ENCODE measurements at regions not wholly inside any gene's neighbourhood (a gene's known extent, or its start where the extent isn't known, plus 50 kb on each side); places are given as distances from the start of the nearest gene placed in this dataset.
"Not testable (repeated sequence)": the region's sequence is repeated elsewhere in the genome, so short reads cannot be mapped to it uniquely, and the experiment has no call there.

GRCh38 chr20:30484009-30484748, 773.3 kb upstream of the DEFB115 start:
- no peak for DNase-seq (ENCODE audit: low read depth)

GRCh38 chr20:30484749-30485070, 772.8 kb upstream of the DEFB115 start:
- no peak for DNase-seq (ENCODE audit: low read depth)

- no peak for DNase-seq (ENCODE audit: low read depth)
These were observed 771.9 kb upstream of the DEFB115 start for GRCh38 chr20:30485331-30486102.

DNA sequence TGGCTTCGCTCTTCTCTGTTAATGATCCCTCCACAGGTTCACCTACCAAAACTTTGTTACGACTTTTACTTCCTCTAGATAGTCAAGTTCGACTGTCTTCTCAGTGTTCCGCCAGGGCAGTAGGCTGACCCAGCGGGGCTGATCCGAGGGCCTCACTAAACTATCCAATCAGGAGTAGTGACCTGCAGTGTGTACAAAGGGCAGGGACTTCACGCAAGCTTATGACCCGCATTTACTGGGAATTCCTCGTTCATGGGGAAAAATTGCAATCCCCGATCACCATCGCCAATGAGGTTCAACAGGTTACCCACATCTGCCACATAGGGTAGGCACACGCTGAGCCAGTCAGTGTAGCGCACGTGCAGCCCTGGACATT, 771.4 kb upstream of the DEFB115 start:
- DNase-seq (ENCODE audit: low read depth) = no peak

DNA sequence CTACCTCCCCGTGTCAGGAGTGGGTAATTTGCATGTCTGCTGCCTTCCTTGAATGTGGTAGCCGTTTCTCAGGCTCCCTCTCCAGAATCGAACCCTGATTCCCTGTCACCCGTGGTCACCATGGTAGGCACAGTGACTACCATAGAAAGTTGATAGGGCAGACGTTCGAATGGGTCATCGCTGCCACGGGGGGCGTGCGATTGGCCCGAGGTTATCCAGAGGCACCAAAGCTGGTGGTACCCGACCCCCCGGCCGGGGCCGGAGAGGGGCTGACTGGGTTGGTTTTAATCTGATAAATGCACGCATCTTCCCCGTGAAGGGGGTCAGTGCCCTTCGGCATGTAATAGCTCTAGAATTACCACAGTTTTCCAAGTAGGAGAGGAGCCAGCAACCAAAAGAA, 770.0 kb upstream of the DEFB115 start:
- DNase-seq (ENCODE audit: low read depth) = not testable (repeated sequence)

DNA sequence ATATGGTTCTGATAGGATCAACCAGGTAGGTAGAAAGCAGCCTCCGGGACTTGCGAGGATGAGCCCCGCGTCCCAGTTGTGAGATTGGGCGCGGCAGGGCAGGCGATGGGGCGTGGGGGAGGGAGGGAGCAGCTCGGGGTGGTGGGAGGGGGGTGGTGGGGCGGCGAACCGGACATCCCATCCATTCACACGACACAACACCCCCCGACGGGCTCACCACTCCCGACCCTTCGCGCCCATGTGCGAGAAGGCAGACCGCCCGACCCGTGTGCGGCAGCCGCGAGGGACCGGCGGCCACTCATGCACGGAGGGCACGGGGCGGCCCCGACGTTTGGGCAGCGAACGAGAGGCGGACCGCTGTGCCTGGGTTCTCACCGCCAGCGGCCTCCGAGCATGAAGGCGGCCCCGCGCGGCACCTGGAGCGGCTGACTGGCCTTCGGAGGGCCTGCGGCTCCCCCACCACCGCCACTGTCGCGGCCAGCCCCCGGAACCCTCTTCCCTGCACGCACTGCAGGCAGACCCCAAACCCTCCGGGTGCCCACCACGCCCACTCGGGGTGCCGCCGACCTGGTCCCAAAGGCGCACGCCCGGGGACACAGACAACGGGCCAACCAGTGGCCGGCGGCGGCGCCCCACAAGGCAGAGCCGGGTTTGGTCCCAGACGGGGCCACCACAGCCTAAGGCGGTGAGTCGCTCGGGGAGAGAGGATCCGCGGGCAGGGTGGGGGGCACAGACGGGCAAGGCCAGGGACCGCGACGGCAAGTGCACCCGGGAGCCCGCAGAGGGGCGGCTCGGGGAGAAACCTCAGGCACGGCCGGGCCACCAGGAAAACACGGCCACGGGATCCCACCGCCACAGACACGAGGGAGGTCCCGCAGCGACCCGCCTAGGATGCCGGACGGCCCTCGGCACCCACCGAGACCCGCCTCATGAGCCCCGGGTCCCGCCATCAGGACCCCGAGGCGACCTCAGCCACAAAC, 769.2 kb upstream of the DEFB115 start:
- no peak for DNase-seq (ENCODE audit: low read depth)

DNA sequence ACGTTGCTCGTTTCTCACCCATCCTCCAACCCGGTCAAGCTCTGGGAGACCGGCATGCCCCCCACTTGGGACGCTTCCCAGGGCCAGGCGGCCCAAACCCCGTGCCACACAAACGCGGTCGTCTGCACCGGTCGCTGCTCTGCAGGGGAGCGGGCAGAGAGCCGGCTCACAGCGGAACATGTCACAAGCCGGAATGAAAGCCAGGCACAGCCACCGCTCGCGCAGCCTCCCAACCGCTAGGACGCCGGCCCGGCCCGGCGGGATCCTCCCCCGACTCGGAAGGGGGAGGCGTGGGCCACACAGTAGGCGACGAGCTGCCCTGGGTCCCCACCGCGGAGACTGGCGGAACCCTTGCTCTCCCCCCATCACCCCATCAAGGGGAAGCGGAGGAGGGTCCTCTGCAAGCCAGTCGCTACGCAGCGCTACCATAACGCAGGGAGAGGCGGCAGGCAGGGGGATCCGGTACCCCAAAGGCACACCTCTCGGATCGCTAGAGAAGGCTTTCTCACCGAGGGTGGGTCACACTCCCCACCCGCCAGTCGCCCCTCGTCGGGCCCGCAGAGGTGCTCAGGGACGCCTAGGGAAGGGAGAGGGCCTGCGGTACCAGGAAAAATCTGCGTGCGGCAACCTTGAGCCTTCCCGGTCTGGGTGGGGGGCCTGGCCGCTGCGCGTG, 768.4 kb upstream of the DEFB115 start:
- peak; percentile 12 for DNase-seq (ENCODE audit: low read depth)

GRCh38 chr20:30489614-30490003, 767.9 kb upstream of the DEFB115 start:
- DNase-seq (ENCODE audit: low read depth) = no peak

DNA sequence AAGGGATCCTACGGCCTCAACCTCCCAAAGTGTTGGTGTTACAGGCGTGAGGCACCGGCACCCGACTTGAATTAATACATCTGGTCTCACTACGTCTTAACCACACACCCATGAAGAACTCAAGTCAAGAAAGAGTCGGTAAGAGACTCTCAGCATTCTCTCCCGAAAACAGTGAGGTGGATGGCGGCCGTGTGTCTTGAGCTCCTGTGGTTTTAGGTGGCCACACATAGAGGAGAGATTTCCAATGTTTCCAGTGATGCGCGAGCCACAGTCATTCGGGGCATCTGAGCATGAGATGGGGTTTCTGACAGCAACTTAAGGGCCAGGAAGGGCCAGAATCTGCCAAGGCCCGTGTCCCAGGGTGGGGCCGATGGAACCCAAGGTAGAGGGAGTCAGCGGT, 766.4 kb upstream of the DEFB115 start:
- DNase-seq (ENCODE audit: low read depth) = no peak

DNA sequence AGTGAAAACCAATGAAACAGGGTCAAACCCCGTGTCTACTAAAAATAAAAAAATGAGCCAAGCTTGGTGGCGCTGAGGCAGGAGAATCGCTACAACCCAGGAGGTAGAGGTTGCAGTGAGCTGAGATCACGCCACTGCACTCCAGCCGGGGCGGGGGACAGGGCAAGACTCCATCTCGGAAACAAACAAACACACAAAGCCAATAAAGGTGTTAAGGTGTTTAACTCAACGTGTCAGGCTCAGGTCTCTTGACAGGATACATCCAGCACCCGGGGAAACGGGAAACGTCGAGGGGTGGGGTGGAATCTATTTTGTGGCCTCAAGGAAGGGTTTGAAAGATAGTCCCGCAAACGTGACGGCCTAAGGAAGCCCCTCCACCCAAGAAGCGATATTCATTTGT, 760.8 kb upstream of the DEFB115 start:
- not testable (repeated sequence) for DNase-seq (ENCODE audit: low read depth)

DNA sequence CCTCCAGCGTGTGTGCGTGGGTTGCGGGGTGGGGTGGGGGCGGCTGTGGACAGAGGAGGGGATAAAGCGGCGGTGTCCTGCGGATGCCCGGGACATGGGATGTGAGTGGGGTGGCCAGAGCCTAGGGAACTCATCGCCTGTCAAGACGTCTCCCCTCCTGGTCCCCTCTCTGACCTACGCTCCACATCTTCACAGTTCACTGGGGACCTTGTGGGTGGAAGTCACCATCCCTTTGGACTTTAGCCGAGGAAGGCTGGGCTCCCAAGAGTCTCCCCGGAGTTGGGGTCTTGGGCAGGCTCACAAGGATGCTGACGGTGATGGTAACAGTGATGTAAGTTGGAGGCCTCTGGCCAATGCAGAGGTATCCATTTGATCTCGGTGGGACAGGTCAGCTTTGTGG, 760.3 kb upstream of the DEFB115 start:
- not testable (repeated sequence) for DNase-seq (ENCODE audit: low read depth)

- no peak for DNase-seq (ENCODE audit: low read depth)
These were observed 758.3 kb upstream of the DEFB115 start for GRCh38 chr20:30499123-30499522.

DNA sequence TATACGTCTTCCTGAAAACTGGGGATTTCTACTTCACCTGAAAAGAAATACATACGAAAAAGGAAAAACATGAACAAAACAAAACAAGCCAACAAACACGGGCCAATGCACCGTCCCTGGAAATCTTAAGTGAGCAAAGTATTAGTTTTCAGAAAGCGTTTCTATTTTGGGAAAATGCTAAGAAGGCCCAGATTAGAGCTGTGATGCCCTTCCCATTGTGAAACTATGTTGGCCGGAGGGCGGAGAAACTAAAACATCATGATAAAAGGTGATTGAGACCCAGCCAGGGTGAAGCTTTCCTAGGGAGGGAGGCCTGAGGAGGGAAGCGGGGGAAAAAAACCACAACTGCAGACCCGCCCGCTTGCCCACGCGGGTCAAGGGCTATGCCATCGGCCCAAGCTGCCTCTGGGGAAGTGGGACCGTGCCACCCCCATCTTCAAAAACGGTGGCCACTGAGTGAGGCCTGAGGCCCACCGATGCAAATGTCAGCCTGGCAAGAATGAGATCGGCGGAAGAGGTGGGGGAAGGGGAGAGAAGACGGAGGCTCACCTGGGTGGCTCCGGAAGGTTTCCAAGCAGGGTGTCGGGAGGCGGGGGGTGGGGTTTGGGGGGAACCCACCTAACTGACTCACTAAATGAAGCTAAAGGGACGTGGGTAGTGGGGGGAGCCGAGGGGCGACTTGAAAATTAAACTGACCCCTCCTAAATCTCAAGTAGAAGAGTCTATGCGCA, 757.6 kb upstream of the DEFB115 start:
- DNase-seq (ENCODE audit: low read depth) = not testable (repeated sequence)

GRCh38 chr20:30500447-30500820, 757.0 kb upstream of the DEFB115 start:
- DNase-seq (ENCODE audit: low read depth) = not testable (repeated sequence)

GRCh38 chr20:30500829-30501440, 756.5 kb upstream of the DEFB115 start:
- no peak for DNase-seq (ENCODE audit: low read depth)

- DNase-seq (ENCODE audit: low read depth) = no peak
These were observed 754.8 kb upstream of the DEFB115 start for GRCh38 chr20:30502670-30503069.

DNA sequence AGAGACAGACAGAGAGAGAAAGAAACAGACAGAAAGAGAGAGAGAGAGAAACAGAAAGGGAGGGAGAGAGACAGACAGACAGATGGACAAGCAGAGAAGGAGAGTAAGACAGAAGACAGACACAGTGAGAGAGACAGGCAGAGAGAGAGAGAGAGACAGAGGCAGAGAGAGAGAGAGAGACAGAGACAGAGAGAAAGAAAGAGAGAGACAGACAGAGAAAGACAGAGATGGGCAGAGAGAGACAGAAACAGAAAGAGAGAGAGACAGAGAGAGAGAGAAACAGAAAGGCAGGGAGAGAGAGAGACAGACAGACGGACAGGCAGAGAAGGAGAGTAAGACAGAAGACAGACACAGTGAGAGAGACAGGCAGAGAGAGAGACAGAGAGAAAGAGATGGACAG, 754.3 kb upstream of the DEFB115 start:
- not testable (repeated sequence) for DNase-seq (ENCODE audit: low read depth)

GRCh38 chr20:30503992-30504570, 753.4 kb upstream of the DEFB115 start:
- no peak for DNase-seq (ENCODE audit: low read depth)

- DNase-seq (ENCODE audit: low read depth) = no peak
These were observed 751.9 kb upstream of the DEFB115 start for GRCh38 chr20:30505566-30505965.

- no peak for DNase-seq (ENCODE audit: low read depth)
These were observed 751.4 kb upstream of the DEFB115 start for GRCh38 chr20:30506100-30506499.

Measured in GM04503 (cell line).